HG03378 (cell line): ENCODE measurements at regions not wholly inside any gene's neighbourhood (a gene's known extent, or its start where the extent isn't known, plus 50 kb on each side); places are given as distances from the start of the nearest gene placed in this dataset.

Experiments
- ATAC-seq: cut with Tn5 transposase; IDR thresholded peaks from one replicate; pipeline ENCODE4 v1.9.1; 2021; ENCODE audit warnings: mild to moderate bottlenecking, moderate library complexity; ENCODE audit not compliant: unreplicated experiment

DNA sequence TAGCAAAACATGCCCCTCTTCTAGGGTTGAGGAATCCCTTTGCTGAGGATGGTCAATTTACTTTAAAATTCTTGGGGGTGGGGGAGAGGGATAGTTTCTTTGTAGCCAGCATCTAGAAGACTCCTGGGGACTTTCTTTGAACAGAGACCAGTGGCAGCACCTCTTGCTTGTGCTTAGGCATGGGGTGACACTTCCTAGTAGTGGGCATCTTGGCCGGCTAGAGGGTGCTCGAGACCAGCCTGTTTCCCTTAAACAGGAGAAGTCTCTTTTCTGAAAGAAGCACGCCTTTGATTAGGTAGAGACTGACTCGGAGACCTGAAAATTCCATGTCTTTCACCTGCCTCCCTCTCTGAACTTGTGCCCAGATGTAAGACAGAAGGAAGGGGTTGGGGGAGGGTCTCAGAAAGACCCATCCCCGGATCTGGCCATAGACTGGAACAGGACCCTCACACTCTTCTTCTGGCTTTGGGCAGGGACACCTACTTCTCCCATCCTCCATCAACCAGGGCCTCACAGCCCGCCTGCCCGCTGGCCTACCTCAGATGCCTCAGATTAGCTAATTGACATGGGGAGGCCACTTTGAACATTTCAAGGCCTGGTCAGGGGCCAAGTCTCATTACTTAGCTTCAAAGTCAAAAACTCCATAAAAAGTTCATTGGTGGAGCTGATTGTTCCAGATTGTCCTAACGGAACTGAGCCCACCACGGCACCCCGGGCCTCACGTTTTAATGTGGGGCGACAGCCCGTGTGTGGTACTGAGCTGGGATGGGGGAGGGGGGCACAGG lies 172.2 kb downstream of the CDC5L start:
- ATAC-seq, result no peak

GRCh38 chr6:44560458-44561059 lies 173.1 kb downstream of the CDC5L start:
- no peak for ATAC-seq

- ATAC-seq, result no peak
Measured at GRCh38 chr6:44561060-44561623, 173.6 kb downstream of the CDC5L start.

DNA sequence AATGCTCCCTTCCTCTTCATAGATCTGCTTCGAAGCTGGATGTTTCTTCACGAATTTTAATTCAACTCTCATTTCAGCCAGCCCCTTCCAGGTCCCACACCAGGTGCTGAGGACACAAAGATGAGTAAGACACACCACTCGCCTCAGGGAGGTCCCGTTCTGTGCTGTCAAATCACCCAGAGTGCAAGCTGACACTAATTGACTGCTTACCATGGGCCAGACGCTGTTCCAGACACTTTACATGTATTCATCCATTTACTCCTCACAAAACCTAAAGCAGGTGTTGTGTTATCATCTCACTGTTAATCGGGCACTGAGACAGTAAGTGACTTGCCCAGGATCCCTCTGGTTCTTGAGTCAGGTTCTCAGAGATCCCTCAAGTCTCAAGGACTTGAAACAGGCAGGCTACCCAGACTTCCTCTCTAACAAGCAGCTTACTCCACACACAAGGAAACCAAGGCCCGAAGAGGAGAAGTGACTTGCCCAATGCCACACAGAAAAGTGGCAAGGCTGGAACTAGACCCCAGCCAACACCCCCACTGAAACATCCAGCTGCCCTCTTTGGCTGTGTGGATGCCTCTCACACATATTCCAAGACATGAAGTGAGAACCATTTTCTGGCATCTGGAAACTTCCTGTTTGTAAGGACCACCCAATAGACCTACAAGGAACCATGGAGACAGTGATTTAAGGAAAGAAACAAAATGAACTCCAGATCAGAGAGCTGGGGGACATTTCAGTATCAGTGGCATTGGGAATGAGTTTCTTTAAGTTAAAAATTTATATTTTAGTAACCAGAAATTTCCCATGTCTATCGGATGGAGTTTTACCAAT lies 174.5 kb downstream of the CDC5L start:
- ATAC-seq, result no peak

GRCh38 chr6:44563397-44563796 lies 175.9 kb downstream of the CDC5L start:
- ATAC-seq, result no peak

DNA sequence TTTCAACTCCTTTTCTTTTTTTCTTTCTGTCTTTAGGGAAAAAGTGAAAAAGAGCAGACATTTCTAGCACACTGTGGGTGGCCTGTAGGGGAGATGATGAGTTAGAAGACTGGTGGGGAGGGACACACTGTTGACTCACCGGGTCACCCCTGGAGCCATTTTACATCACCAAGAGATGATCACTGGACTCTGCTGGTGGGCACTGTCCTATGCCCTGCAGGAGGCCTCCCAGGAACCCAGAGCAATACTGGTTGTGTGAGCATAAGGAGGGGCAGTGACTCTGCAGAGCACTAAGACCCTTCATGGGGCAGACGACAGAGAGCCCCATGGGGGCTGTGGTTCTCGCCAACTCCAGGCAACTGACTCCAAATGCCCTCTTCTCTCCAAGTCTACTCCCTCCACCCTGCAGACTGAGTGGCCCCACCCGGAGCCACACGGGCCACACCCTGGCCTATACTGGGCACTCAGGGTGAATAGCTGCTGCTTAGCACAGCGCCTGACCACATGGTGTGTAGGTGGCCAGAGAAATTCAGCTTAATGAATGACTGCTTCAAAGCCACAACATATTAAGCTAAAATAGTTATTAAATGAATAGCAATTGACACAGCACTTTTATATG lies 177.5 kb downstream of the CDC5L start:
- ATAC-seq, result no peak

- no peak for ATAC-seq
Measured at GRCh38 chr6:44567406-44567805, 179.9 kb downstream of the CDC5L start.

- no peak for ATAC-seq
Measured at GRCh38 chr6:44569131-44569530, 181.6 kb downstream of the CDC5L start.

GRCh38 chr6:44569931-44570385 lies 182.5 kb downstream of the CDC5L start:
- no peak for ATAC-seq

DNA sequence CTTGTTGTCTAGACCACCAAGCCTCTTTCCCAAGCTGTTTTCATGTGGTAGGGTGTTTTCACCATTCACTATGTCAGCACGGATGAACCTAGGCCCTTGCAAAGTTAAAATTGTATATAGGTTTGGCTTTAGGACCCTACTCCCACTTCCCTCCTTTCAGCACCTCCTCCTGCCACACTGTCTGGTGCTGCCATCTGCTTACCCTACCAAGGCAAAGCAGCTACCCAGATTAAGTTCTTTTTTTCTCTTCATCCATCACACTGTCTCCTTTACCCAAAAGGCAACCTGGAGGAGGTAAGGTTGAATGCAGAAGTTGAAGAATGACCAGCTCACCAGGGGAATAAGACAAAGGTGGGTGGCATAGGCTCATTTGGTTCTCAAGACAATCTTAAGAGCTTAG lies 184.0 kb downstream of the CDC5L start:
- no peak for ATAC-seq

- ATAC-seq, result no peak
Measured at GRCh38 chr6:44572346-44572745, 184.8 kb downstream of the CDC5L start.

GRCh38 chr6:44575644-44576043 lies 188.1 kb downstream of the CDC5L start:
- ATAC-seq, result no peak

- ATAC-seq, result no peak
Measured at GRCh38 chr6:44576132-44576631, 188.7 kb downstream of the CDC5L start.

DNA sequence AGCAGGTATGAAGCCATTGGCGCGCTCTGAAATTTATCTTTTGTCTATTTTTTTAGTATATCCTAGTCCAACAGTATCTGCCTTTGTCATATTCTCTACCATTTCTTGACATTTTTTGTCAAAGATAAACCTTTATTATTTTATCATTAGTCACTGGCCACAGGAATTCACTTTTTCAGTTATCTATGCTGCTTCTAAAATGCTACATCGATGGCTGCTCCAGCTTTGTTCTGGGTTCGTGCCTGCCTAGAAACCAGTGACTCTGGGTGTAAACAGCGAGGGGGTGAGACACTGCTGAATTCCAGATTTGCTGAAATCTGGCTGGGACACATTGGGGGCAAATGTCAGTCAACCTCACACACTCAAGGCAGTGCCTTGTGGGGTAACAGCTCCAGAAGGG lies 193.4 kb downstream of the CDC5L start:
- ATAC-seq, result no peak

- no peak for ATAC-seq
Measured at GRCh38 chr6:44582930-44583329, 195.4 kb downstream of the CDC5L start.

DNA sequence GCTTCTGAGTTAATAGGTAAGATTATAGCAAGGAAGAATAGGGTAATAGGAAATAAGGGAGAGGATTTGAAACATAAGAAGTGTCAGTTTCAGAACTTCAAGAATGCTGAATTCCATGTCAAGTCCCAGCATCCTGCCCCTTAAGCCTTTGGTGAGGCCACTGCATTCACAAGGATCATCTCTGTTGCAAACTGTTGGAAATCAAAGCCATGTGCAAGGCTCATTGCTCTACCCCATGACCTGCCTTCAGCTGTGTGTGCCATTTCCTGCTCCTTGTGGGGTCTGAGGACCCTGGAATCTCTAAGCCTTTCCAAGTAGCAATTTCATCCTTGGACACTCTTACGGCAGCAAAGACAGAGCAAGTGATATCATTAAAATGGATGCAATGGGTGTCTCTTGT lies 203.0 kb downstream of the CDC5L start:
- ATAC-seq, result no peak

- ATAC-seq, result no peak
Measured at GRCh38 chr6:44593539-44593944, 206.0 kb downstream of the CDC5L start.

- no peak for ATAC-seq
Measured at GRCh38 chr6:44594481-44594880, 207.0 kb downstream of the CDC5L start.

- ATAC-seq, result no peak
Measured at GRCh38 chr6:44598679-44599078, 211.2 kb downstream of the CDC5L start.

DNA sequence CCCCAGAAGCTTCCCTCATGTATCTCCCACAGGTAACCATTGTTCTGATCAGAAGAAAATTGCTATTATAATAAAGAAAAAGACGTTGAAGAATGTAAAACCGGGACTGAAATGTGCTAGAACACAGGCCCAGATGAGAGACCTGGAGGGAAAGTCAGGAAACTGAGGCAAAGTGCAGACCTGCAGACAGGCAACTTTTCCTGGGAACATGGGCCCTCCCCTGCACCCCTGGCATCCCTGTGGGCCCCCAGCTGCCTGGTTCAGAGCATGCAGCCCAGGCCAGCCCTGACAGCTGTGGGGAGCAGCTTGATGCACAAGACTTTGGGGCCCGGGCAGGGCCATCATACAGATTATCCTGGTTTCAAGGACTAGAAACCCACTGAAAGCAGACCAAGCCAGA lies 212.2 kb downstream of the CDC5L start:
- no peak for ATAC-seq
